ENCODE measurements at regions not wholly inside any gene's neighbourhood (a gene's known extent, or its start where the extent isn't known, plus 50 kb on each side); places are given as distances from the start of the nearest gene placed in this dataset.
A peak's percentile ranks its signal among the peaks of the same experiment; 100 is the strongest.

DNA sequence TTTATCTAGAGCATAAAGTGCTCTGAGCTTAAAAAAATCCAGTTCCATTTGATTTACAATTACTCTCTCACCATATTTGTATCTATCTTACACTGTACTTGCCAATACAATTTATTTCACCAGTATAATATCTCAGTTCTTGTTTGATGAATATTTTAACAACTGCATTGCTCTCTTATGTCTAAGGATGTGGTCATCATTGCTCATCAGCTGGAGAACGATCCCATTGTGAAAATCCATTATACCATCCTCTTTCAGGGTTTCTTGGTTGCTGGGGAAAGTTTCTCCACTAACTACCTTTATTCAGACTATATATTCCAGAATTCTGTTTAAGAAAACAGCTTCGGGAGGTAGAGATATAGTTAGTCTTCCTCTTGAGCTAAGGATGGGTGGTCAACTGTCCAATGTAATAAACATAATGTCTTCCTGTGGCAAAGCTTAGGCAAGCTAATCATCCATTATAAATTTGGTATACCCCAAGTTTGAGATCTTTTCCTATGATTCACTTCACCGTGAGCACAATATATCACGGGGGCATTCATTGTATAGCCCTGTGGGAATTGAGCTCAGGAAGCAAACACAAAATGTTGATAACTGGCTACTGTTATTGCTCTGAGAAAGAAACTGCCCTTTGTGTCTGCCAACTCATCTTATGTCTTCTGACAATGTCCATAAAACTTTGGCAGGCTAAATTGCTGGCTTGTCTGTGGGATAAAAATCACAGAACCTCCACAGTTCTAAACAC lies 2361.9 kb downstream of the ARAP2 start:
- Histone ChIP-seq H3K36me3 (replicated peaks; ENCODE audit: insufficient read depth, low read depth) (no peaks in the 10 kb centered on the region), H4K20me1 (ENCODE audit: insufficient read depth, poor library complexity, severe bottlenecking) (no peaks in the 10 kb centered on the region), H3K4me2 (no peak overlapping the region), H3K4me3 (no peak overlapping the region), H2AFZ (no peak overlapping the region), H3K79me2 (no peaks in the 10 kb centered on the region), H3K27ac (no peak overlapping the region), H3K27me3 (no peaks in the 10 kb centered on the region), H3K9me3 (ENCODE audit: low read depth) (no peaks in the 10 kb centered on the region), H3K4me1 (ENCODE audit: insufficient read depth) (no peaks in the 10 kb centered on the region), H3K9me2 (replicated peaks; ENCODE audit: insufficient read depth) (no peaks in the 10 kb centered on the region)
- peak; percentile 8 for DNase-seq (ENCODE audit: low spot score)
- WGBS (ENCODE audit: low lambda C conversion rate, missing lambda C conversion rate), result 65% methylated on average over 4 of the region's 4 CpGs
- TF ChIP-seq EZH2phosphoT487 (IDR thresholded peaks at IDR 0.05; ENCODE audit: low read depth, severe bottlenecking, unreplicated experiment) (no peak), EZH2 (IDR thresholded peaks at IDR 0.05; ENCODE audit: borderline replicate concordance) (no peak)
- TF ChIP-seq, protein P1, sequence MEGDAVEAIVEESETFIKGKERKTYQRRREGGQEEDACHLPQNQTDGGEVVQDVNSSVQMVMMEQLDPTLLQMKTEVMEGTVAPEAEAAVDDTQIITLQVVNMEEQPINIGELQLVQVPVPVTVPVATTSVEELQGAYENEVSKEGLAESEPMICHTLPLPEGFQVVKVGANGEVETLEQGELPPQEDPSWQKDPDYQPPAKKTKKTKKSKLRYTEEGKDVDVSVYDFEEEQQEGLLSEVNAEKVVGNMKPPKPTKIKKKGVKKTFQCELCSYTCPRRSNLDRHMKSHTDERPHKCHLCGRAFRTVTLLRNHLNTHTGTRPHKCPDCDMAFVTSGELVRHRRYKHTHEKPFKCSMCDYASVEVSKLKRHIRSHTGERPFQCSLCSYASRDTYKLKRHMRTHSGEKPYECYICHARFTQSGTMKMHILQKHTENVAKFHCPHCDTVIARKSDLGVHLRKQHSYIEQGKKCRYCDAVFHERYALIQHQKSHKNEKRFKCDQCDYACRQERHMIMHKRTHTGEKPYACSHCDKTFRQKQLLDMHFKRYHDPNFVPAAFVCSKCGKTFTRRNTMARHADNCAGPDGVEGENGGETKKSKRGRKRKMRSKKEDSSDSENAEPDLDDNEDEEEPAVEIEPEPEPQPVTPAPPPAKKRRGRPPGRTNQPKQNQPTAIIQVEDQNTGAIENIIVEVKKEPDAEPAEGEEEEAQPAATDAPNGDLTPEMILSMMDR (IDR thresholded peaks at IDR 0.05; ENCODE audit: poor library complexity), result no peak

DNA sequence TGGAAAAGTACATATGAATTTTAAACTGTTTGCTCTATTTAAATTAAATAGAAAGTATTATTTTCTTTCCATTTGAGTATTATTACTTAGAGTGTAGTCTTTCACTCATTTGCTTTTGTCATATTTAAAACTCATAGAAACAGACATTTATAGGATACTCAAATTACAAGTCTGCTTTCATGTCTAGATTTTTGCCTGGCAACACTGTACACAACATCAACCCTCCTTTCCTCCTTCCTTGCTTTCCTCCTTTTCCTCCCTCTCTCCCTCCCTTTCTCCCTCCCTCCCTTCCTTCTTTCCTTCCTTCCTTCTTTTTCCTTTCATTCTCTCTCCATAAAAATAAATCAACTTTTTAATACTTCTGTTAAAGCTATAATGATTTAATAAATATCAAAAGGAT lies 2361.2 kb downstream of the ARAP2 start:
- H2AFZ ChIP-seq, result no peak overlapping the region
- no peak overlapping the region for H3K4me3 ChIP-seq
- TF ChIP-seq, protein P1 (IDR thresholded peaks at IDR 0.05; ENCODE audit: poor library complexity), result no peak
- TF ChIP-seq EZH2 (IDR thresholded peaks at IDR 0.05; ENCODE audit: borderline replicate concordance) (no peak), EZH2phosphoT487 (IDR thresholded peaks at IDR 0.05; ENCODE audit: low read depth, severe bottlenecking, unreplicated experiment) (no peak)
- no peak overlapping the region for H3K4me2 ChIP-seq
- H3K79me2 ChIP-seq, result no peaks in the 10 kb centered on the region
- H3K9me3 ChIP-seq (ENCODE audit: low read depth), result no peaks in the 10 kb centered on the region
- no peaks in the 10 kb centered on the region for H3K27me3 ChIP-seq
- H4K20me1 ChIP-seq (ENCODE audit: insufficient read depth, poor library complexity, severe bottlenecking), result no peaks in the 10 kb centered on the region
- no peak overlapping the region for H3K27ac ChIP-seq
- no peaks in the 10 kb centered on the region for H3K4me1 ChIP-seq (ENCODE audit: insufficient read depth)
- H3K9me2 ChIP-seq (replicated peaks; ENCODE audit: insufficient read depth), result no peaks in the 10 kb centered on the region
- no peaks in the 10 kb centered on the region for H3K36me3 ChIP-seq (replicated peaks; ENCODE audit: insufficient read depth, low read depth)
- DNase-seq (ENCODE audit: low spot score), result no peak

DNA sequence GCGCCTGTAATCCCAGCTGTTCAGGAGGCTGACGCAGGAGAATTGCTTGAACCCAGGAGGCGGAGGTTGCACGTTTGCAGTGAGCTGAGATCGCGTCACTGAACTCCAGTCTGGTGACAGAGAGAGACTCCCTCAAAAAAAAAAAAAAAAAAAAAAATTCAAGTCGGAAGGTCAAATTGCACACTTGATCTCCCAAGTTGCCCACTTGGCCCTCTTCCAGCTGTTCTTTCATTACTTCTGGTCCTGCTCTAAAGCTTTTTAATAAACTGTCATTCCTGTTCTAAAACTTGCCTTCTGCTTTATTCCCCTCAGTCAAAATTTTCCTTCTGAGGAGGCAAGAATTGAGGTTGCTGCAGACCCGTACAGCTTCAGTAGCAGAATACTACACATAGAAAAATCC lies 2358.0 kb downstream of the ARAP2 start:
- H4K20me1 ChIP-seq (ENCODE audit: insufficient read depth, poor library complexity, severe bottlenecking), result no peaks in the 10 kb centered on the region
- H3K9me2 ChIP-seq (replicated peaks; ENCODE audit: insufficient read depth), result no peaks in the 10 kb centered on the region
- TF ChIP-seq EZH2 (IDR thresholded peaks at IDR 0.05; ENCODE audit: borderline replicate concordance) (no peak), EZH2phosphoT487 (IDR thresholded peaks at IDR 0.05; ENCODE audit: low read depth, severe bottlenecking, unreplicated experiment) (no peak)
- TF ChIP-seq, protein P1 (IDR thresholded peaks at IDR 0.05; ENCODE audit: poor library complexity), result no peak
- no peaks in the 10 kb centered on the region for H3K4me1 ChIP-seq (ENCODE audit: insufficient read depth)
- H3K27ac ChIP-seq, result no peak overlapping the region
- H3K27me3 ChIP-seq, result no peaks in the 10 kb centered on the region
- no peaks in the 10 kb centered on the region for H3K9me3 ChIP-seq (ENCODE audit: low read depth)
- 92% methylated on average over 8 of the region's 8 CpGs for WGBS (ENCODE audit: low lambda C conversion rate, missing lambda C conversion rate)
- no peak overlapping the region for H3K4me3 ChIP-seq
- H3K79me2 ChIP-seq, result no peaks in the 10 kb centered on the region
- no peaks in the 10 kb centered on the region for H3K36me3 ChIP-seq (replicated peaks; ENCODE audit: insufficient read depth, low read depth)
- DNase-seq (ENCODE audit: low spot score), result no peak
- H2AFZ ChIP-seq, result no peak overlapping the region
- no peak overlapping the region for H3K4me2 ChIP-seq
